A673 (cell line): ENCODE measurements at regions not wholly inside any gene's neighbourhood (a gene's known extent, or its start where the extent isn't known, plus 50 kb on each side); places are given as distances from the start of the nearest gene placed in this dataset.

Source experiments
- BruUV-seq: library from RNA; stranded (reverse); fragments of 400-500 nt; replicated peaks from 2 replicates; lab custom pipeline; 2021; lab: Mats Ljungman, UMichigan
- CTCF ChIA-PET: fragments of 300-600 bp; sonication (Branson Sonifier 250); formaldehyde crosslinking; loops from one replicate; lab custom pipeline; 2022; ENCODE audit warnings: antibody characterized with exemption; lab: Charles Lee
- POLR2A ChIA-PET: fragments of 300-600 bp; sonication (Branson Sonifier 250); formaldehyde crosslinking; loops from one replicate; lab custom pipeline; 2022; ENCODE audit warnings: antibody characterized with exemption; ENCODE audit not compliant: low non-redundant PET; lab: Charles Lee
- DNase-seq: peaks from one replicate; pipeline ENCODE4 v3.0.0-alpha.2; 2015; ENCODE audit warnings: low spot score
- H3K27ac ChIP-seq: fragments of 200-600 bp; sonication (generic); 2 replicates; pipeline ENCODE4 v1.5.1; 2016; ENCODE audit warnings: mixed run types, low read depth, mild to moderate bottlenecking, mixed read lengths, antibody characterized with exemption, low read length; ENCODE audit not compliant: poor library complexity, severe bottlenecking
- H3K27me3 ChIP-seq: fragments of 200-600 bp; sonication (generic); replicated peaks from 2 replicates; pipeline ENCODE4 v1.6.1; 2017; ENCODE audit warnings: mixed run types, low read depth, mild to moderate bottlenecking, mixed read lengths, antibody characterized with exemption, low read length; ENCODE audit not compliant: insufficient read depth, poor library complexity
- H3K36me3 ChIP-seq: fragments of 200-600 bp; sonication (generic); 2 replicates; pipeline ENCODE4 v1.6.1; 2016; ENCODE audit warnings: mixed run types, mild to moderate bottlenecking, mixed read lengths, antibody characterized with exemption, low read length; ENCODE audit not compliant: insufficient read depth, poor library complexity, severe bottlenecking
- H3K4me1 ChIP-seq: fragments of 200-600 bp; sonication (generic); 2 replicates; pipeline ENCODE4 v1.6.1; 2017; ENCODE audit warnings: mixed run types, mild to moderate bottlenecking, mixed read lengths, antibody characterized with exemption, low read length; ENCODE audit not compliant: insufficient read depth, poor library complexity, severe bottlenecking
- H3K4me3 ChIP-seq: fragments of 200-600 bp; sonication (generic); 2 replicates; pipeline ENCODE4 v1.5.1; 2016; ENCODE audit warnings: low read depth, mixed run types, mild to moderate bottlenecking, mixed read lengths, low read length; ENCODE audit not compliant: poor library complexity, severe bottlenecking
- H3K9me3 ChIP-seq: fragments of 200-600 bp; sonication (generic); 2 replicates; pipeline ENCODE4 v1.6.1; 2016; ENCODE audit warnings: mixed run types, low read depth, mild to moderate bottlenecking, mixed read lengths, antibody characterized with exemption, low read length; ENCODE audit not compliant: poor library complexity, severe bottlenecking
- CTCF ChIP-seq: fragments of 300-800, 200-600 bp; sonication (generic); conservative IDR thresholded peaks from 2 replicates; pipeline ENCODE4 v1.5.1; 2017; ENCODE audit warnings: low read depth, mild to moderate bottlenecking, antibody characterized with exemption, low read length, moderate library complexity, mixed read lengths
- EZH2 ChIP-seq: fragments of 200-600 bp; sonication (generic); IDR thresholded peaks from 2 replicates; pipeline ENCODE4 v1.6.1; 2017; ENCODE audit warnings: borderline replicate concordance, low read depth, mild to moderate bottlenecking, mixed read lengths, antibody characterized with exemption, low read length; ENCODE audit not compliant: poor library complexity, severe bottlenecking
- intact Hi-C: fragments of 100-400 bp; cut with micrococcal nuclease; formaldehyde crosslinking; loops from one replicate; pipeline ENCODE4 v1.10.0; 2022; ENCODE audit not compliant: unreplicated experiment

- ChIA-PET POLR2A (no interaction called here), CTCF (no interaction called here)
- Histone ChIP-seq H3K4me1 (no peaks in the 10 kb centered on the region), H3K36me3 (no peaks in the 10 kb centered on the region), H3K27me3 (peaks cover 31% of the 10 kb centered on the region), H3K27ac (no peak overlapping the region), H3K4me3 (no peak overlapping the region), H3K9me3 (no peaks in the 10 kb centered on the region)
- BruUV-seq: no TSS peak
- intact Hi-C loops: no loop called here
- TF ChIP-seq EZH2 (no peak), CTCF (no peak)
- DNase-seq: no peak
Measured at GRCh38 chr2:236909802-236910201, 175.9 kb upstream of the COPS8 start.

- Histone ChIP-seq H3K27ac (no peak overlapping the region), H3K4me3 (no peak overlapping the region), H3K4me1 (no peaks in the 10 kb centered on the region), H3K27me3 (peaks cover 30% of the 10 kb centered on the region), H3K36me3 (no peaks in the 10 kb centered on the region), H3K9me3 (no peaks in the 10 kb centered on the region)
- DNase-seq: no peak
- ChIA-PET POLR2A (no interaction called here), CTCF (no interaction called here)
- BruUV-seq: no TSS peak
- intact Hi-C loops: no loop called here
- TF ChIP-seq CTCF (no peak), EZH2 (no peak)
Measured at GRCh38 chr2:236910781-236911495, 174.8 kb upstream of the COPS8 start.

GRCh38 chr2:236912326-236913120, 173.2 kb upstream of the COPS8 start:
- no peaks in the 10 kb centered on the region for H3K36me3 ChIP-seq
- H3K27me3 ChIP-seq: peaks cover 36% of the 10 kb centered on the region
- H3K27ac ChIP-seq: no peak overlapping the region
- ChIA-PET POLR2A (no interaction called here), CTCF (no interaction called here)
- no peaks in the 10 kb centered on the region for H3K9me3 ChIP-seq
- BruUV-seq: no TSS peak
- TF ChIP-seq CTCF (no peak), EZH2 (no peak)
- DNase-seq: no peak
- intact Hi-C loops: no loop called here
- H3K4me3 ChIP-seq: no peak overlapping the region
- H3K4me1 ChIP-seq: no peaks in the 10 kb centered on the region
